ENCODE measurements at regions not wholly inside any gene's neighbourhood (a gene's known extent, or its start where the extent isn't known, plus 50 kb on each side); places are given as distances from the start of the nearest gene placed in this dataset.

- ATAC-seq (replicated peaks), result peak; percentile 74 to 83
- no peak overlapping the region for H3K4me3 Mint-ChIP-seq
- no peaks in the 10 kb centered on the region for H3K36me3 Mint-ChIP-seq
- H3K9me3 Mint-ChIP-seq, result peaks cover 0 to 1% of the 10 kb centered on the region in 2 donors
- peaks cover 0 to 4% of the 10 kb centered on the region in 2 donors for H3K27me3 Mint-ChIP-seq
- no peak overlapping the region for H3K27ac Mint-ChIP-seq
- DNase-seq, result peak; percentile 74
- H3K4me1 Mint-ChIP-seq, result peaks cover 16 to 31% of the 10 kb centered on the region in 2 donors
These were observed 217.1 kb upstream of the TPRG1 start for GRCh38 chr3:188954590-188955208.

GRCh38 chr3:188955919-188956318, 215.9 kb upstream of the TPRG1 start:
- Mint-ChIP-seq H3K4me1 (peaks cover 12 to 19% of the 10 kb centered on the region in 2 donors), H3K9me3 (peaks cover 0 to 1% of the 10 kb centered on the region in 2 donors), H3K4me3 (no peak overlapping the region), H3K36me3 (no peaks in the 10 kb centered on the region), H3K27me3 (peaks cover 0 to 4% of the 10 kb centered on the region in 2 donors), H3K27ac (no peak overlapping the region)
- ATAC-seq (replicated peaks), result no peak
- no peak for DNase-seq

- H3K27ac Mint-ChIP-seq, result no peak overlapping the region
- peaks cover 4 to 8% of the 10 kb centered on the region in 2 donors for H3K4me1 Mint-ChIP-seq
- H3K4me3 Mint-ChIP-seq, result no peak overlapping the region
- no peaks in the 10 kb centered on the region for H3K36me3 Mint-ChIP-seq
- H3K9me3 Mint-ChIP-seq, result no peaks in the 10 kb centered on the region
- DNase-seq (no peak), ATAC-seq (replicated peaks) (no peak)
- peaks cover 4 to 7% of the 10 kb centered on the region in 2 donors for H3K27me3 Mint-ChIP-seq
These were observed 214.8 kb upstream of the TPRG1 start for GRCh38 chr3:188956839-188957489.

- Mint-ChIP-seq H3K4me3 (no peak overlapping the region), H3K36me3 (no peaks in the 10 kb centered on the region), H3K27ac (no peak overlapping the region), H3K9me3 (no peaks in the 10 kb centered on the region), H3K27me3 (peaks cover 9 to 14% of the 10 kb centered on the region in 2 donors), H3K4me1 (peaks cover 2 to 8% of the 10 kb centered on the region in 2 donors)
- no peak for ATAC-seq (replicated peaks)
- DNase-seq, result no peak
These were observed 212.8 kb upstream of the TPRG1 start for GRCh38 chr3:188959013-188959412.

- H3K36me3 Mint-ChIP-seq, result no peaks in the 10 kb centered on the region
- H3K27me3 Mint-ChIP-seq, result peaks cover 6 to 14% of the 10 kb centered on the region in 2 donors
- ATAC-seq (replicated peaks) (no peak), DNase-seq (no peak)
- H3K9me3 Mint-ChIP-seq, result peaks cover 0 to 2% of the 10 kb centered on the region in 2 donors
- H3K27ac Mint-ChIP-seq, result no peak overlapping the region
- no peaks in the 10 kb centered on the region for H3K4me1 Mint-ChIP-seq
- no peak overlapping the region for H3K4me3 Mint-ChIP-seq
These were observed 209.2 kb upstream of the TPRG1 start for GRCh38 chr3:188962253-188963247.

- DNase-seq (no peak), ATAC-seq (replicated peaks) (no peak)
- H3K27ac Mint-ChIP-seq, result no peak overlapping the region
- H3K4me3 Mint-ChIP-seq, result no peak overlapping the region
- H3K4me1 Mint-ChIP-seq, result no peaks in the 10 kb centered on the region
- H3K36me3 Mint-ChIP-seq, result no peaks in the 10 kb centered on the region
- H3K27me3 Mint-ChIP-seq, result peaks cover 6 to 14% of the 10 kb centered on the region in 2 donors
- peaks cover 0 to 2% of the 10 kb centered on the region in 2 donors for H3K9me3 Mint-ChIP-seq
These were observed 206.8 kb upstream of the TPRG1 start for GRCh38 chr3:188964957-188965356.

GRCh38 chr3:188972310-188972709, 199.5 kb upstream of the TPRG1 start:
- no peak for ATAC-seq (replicated peaks)
- Mint-ChIP-seq H3K9me3 (peaks cover 0 to 6% of the 10 kb centered on the region in 2 donors), H3K4me1 (peaks cover 6 to 10% of the 10 kb centered on the region in 2 donors), H3K4me3 (no peak overlapping the region), H3K27ac (no peak overlapping the region), H3K27me3 (peaks cover 26 to 33% of the 10 kb centered on the region in 2 donors), H3K36me3 (no peaks in the 10 kb centered on the region)
- no peak for DNase-seq

GRCh38 chr3:188974856-188975599, 196.7 kb upstream of the TPRG1 start:
- peak; percentile 62 to 64 for ATAC-seq (replicated peaks)
- H3K27ac Mint-ChIP-seq, result no peak overlapping the region
- H3K4me1 Mint-ChIP-seq, result peaks cover 6 to 10% of the 10 kb centered on the region in 2 donors

GRCh38 chr3:188975600-188976314, 196.0 kb upstream of the TPRG1 start:
- Mint-ChIP-seq H3K27ac (no peak overlapping the region), H3K4me3 (no peak overlapping the region), H3K9me3 (peaks cover 0 to 5% of the 10 kb centered on the region in 2 donors), H3K27me3 (peaks cover 23 to 30% of the 10 kb centered on the region in 2 donors), H3K36me3 (no peaks in the 10 kb centered on the region), H3K4me1 (peaks cover 6 to 10% of the 10 kb centered on the region in 2 donors)
- ATAC-seq (replicated peaks) (no peak), DNase-seq (no peak)

More at GRCh38 chr3:188974856-188975599, 196.7 kb upstream of the TPRG1 start:
- Mint-ChIP-seq H3K36me3 (no peaks in the 10 kb centered on the region), H3K27me3 (peaks cover 26 to 33% of the 10 kb centered on the region in 2 donors), H3K9me3 (peaks cover 0 to 6% of the 10 kb centered on the region in 2 donors), H3K4me3 (no peak overlapping the region)
- no peak for DNase-seq

- H3K9me3 Mint-ChIP-seq, result peaks cover 0 to 3% of the 10 kb centered on the region in 2 donors
- no peaks in the 10 kb centered on the region for H3K36me3 Mint-ChIP-seq
These were observed 195.4 kb upstream of the TPRG1 start for GRCh38 chr3:188976407-188976806.

GRCh38 chr3:188978421-188979171, 193.2 kb upstream of the TPRG1 start:
- Mint-ChIP-seq H3K27ac (no peak overlapping the region), H3K27me3 (peaks cover 6 to 13% of the 10 kb centered on the region in 2 donors), H3K4me1 (peaks cover 6 to 10% of the 10 kb centered on the region in 2 donors), H3K9me3 (no peaks in the 10 kb centered on the region), H3K36me3 (no peaks in the 10 kb centered on the region), H3K4me3 (no peak overlapping the region)
- ATAC-seq (replicated peaks) (no peak), DNase-seq (no peak)

More at GRCh38 chr3:188976407-188976806, 195.4 kb upstream of the TPRG1 start:
- ATAC-seq (replicated peaks) (no peak), DNase-seq (no peak)
- H3K27me3 Mint-ChIP-seq, result peaks cover 21 to 24% of the 10 kb centered on the region in 2 donors
- H3K27ac Mint-ChIP-seq, result no peak overlapping the region
- H3K4me3 Mint-ChIP-seq, result no peak overlapping the region
- H3K4me1 Mint-ChIP-seq, result peaks cover 6 to 10% of the 10 kb centered on the region in 2 donors

GRCh38 chr3:188979248-188979647, 192.5 kb upstream of the TPRG1 start:
- peaks cover 6 to 10% of the 10 kb centered on the region in 2 donors for H3K4me1 Mint-ChIP-seq
- H3K36me3 Mint-ChIP-seq, result no peaks in the 10 kb centered on the region
- H3K27ac Mint-ChIP-seq, result no peak overlapping the region
- no peaks in the 10 kb centered on the region for H3K9me3 Mint-ChIP-seq
- H3K27me3 Mint-ChIP-seq, result peaks cover 2 to 11% of the 10 kb centered on the region in 2 donors
- ATAC-seq (replicated peaks), result no peak
- no peak overlapping the region for H3K4me3 Mint-ChIP-seq
- no peak for DNase-seq

Data from stimulated activated naive B cell treated with anti-CD40 and anti-IgM and Interleukin-4, amounts not matched to agents 10 μg/mL and 1 μg/mL and 100 μg/mL, for 72 hours (primary cell).